Esophagus squamous epithelium (tissue), 5 donors: ENCODE measurements at regions not wholly inside any gene's neighbourhood (a gene's known extent, or its start where the extent isn't known, plus 50 kb on each side); places are given as distances from the start of the nearest gene placed in this dataset.

Source experiments
- DNase-seq: peaks from one replicate; lab custom pipeline; 2025; lab: John Stamatoyannopoulos, UW
- H3K27ac ChIP-seq, 4 donors: fragments of 200-600 bp; sonication (generic); one replicate each; pipeline ENCODE4 v1.5.1; 2016 to 2019; ENCODE audit warnings: mild to moderate bottlenecking in 1 of 4
- H3K27me3 ChIP-seq, 4 donors: fragments of 200-600 bp; sonication (generic); 1 replicate in 3 of 4; 2 replicates in 1 of 4; pipeline versions ENCODE4 v1.5.1 to v1.6.0; 2017 to 2021; ENCODE audit warnings: antibody characterized with exemption in 1 of 4
- H3K36me3 ChIP-seq, 3 donors: fragments of 200-600 bp; sonication (generic); one replicate each; pipeline ENCODE4 v1.5.1; 2016 to 2019
- H3K4me1 ChIP-seq, 3 donors: fragments of 200-600 bp; sonication (generic); one replicate each; pipeline ENCODE4 v1.5.1; 2017 to 2019
- H3K4me3 ChIP-seq, 4 donors: fragments of 200-600 bp; sonication (generic); 1 replicate in 3 of 4; 2 replicates in 1 of 4; pipeline ENCODE4 v1.5.1; 2016 to 2019; ENCODE audit warnings: mild to moderate bottlenecking in 2 of 4, moderate library complexity in 1 of 4
- H3K9me3 ChIP-seq, 3 donors: fragments of 200-600 bp; sonication (generic); one replicate each; pipeline ENCODE4 v1.5.1; 2016 to 2019
- POLR2A ChIP-seq, 4 donors: fragments of 450-650 bp; IDR thresholded peaks; one replicate each; pipeline ENCODE4 v1.6.1; 2017; ENCODE audit warnings: antibody characterized with exemption in 4 of 4, mild to moderate bottlenecking in 4 of 4, moderate library complexity in 3 of 4
- WGBS, 2 donors: methylation state at CpG; one replicate each; pipeline ENCODE4 v1.1.5; 2018; 5-methylcytosine and 5-hydroxymethylcytosine counted together
- intact Hi-C: fragments of 100-400 bp; cut with DNase I; formaldehyde crosslinking; loops from one replicate; pipeline ENCODE4 v1.15.0; 2022
- TF ChIP-seq, protein P1 (sequence below), 6 experiments: fragments of 450-650 bp in 4 of 6; fragments of 200-600 bp in 2 of 6; sonication (generic) in 2 of 6; IDR thresholded peaks; one replicate each; pipeline ENCODE4 v1.5.1; 2016 to 2019; ENCODE audit warnings: antibody characterized with exemption in 6 of 6, mild to moderate bottlenecking in 4 of 6, moderate library complexity in 4 of 6
- donor health status: DM: yes; HTN: yes; CAD: no.

- WGBS, 2 donors = 65 to 70% methylated on average over 2 to 4 of the region's 6 CpGs
- TF ChIP-seq, protein P1, sequence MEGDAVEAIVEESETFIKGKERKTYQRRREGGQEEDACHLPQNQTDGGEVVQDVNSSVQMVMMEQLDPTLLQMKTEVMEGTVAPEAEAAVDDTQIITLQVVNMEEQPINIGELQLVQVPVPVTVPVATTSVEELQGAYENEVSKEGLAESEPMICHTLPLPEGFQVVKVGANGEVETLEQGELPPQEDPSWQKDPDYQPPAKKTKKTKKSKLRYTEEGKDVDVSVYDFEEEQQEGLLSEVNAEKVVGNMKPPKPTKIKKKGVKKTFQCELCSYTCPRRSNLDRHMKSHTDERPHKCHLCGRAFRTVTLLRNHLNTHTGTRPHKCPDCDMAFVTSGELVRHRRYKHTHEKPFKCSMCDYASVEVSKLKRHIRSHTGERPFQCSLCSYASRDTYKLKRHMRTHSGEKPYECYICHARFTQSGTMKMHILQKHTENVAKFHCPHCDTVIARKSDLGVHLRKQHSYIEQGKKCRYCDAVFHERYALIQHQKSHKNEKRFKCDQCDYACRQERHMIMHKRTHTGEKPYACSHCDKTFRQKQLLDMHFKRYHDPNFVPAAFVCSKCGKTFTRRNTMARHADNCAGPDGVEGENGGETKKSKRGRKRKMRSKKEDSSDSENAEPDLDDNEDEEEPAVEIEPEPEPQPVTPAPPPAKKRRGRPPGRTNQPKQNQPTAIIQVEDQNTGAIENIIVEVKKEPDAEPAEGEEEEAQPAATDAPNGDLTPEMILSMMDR (IDR thresholded peaks at IDR 0.05) = no peak
- TF ChIP-seq POLR2A (IDR thresholded peaks at IDR 0.05) = no peak
- Histone ChIP-seq H3K4me1 (peaks cover 0 to 61% (median 8%) of the 10 kb centered on the region in 3 donors), H3K27ac (peak overlapping the region in 2 of 4 donors; percentile 56 to 71), H3K9me3 (no peaks in the 10 kb centered on the region), H3K27me3 (no peaks in the 10 kb centered on the region), H3K4me3 (no peak overlapping the region), H3K36me3 (no peaks in the 10 kb centered on the region)
- no peak for DNase-seq
- intact Hi-C loops = no loop called here
Observed at GRCh38 chr11:129701706-129702105, 113.9 kb upstream of the TMEM45B start.

- H3K27me3 ChIP-seq = no peaks in the 10 kb centered on the region
- H3K4me1 ChIP-seq = peaks cover 0 to 60% (median 8%) of the 10 kb centered on the region in 3 donors
- H3K4me3 ChIP-seq = no peak overlapping the region
- no peaks in the 10 kb centered on the region for H3K9me3 ChIP-seq
- no peaks in the 10 kb centered on the region for H3K36me3 ChIP-seq
- WGBS, 2 donors = 77 to 80% methylated on average over 14 of the region's 14 CpGs
- peak overlapping the region in 3 of 4 donors; percentile 41 to 71 (median 56) for H3K27ac ChIP-seq
- intact Hi-C loops = no loop called here
- no peak for DNase-seq
- TF ChIP-seq POLR2A (IDR thresholded peaks at IDR 0.05) = no peak
- TF ChIP-seq, protein P1 (IDR thresholded peaks at IDR 0.05) = no peak
Observed at GRCh38 chr11:129702410-129703398, 112.9 kb upstream of the TMEM45B start.

GRCh38 chr11:129703846-129704245 is 111.8 kb upstream of the TMEM45B start:
- Histone ChIP-seq H3K4me1 (peaks cover 0 to 51% (median 8%) of the 10 kb centered on the region in 3 donors), H3K4me3 (no peak overlapping the region), H3K36me3 (no peaks in the 10 kb centered on the region), H3K27ac (peak overlapping the region in 2 of 4 donors; percentile 49 to 71), H3K27me3 (no peaks in the 10 kb centered on the region), H3K9me3 (no peaks in the 10 kb centered on the region)
- 40 to 49% methylated on average over 6 of the region's 6 CpGs for WGBS, 2 donors
- intact Hi-C loops = no loop called here
- TF ChIP-seq, protein P1 (IDR thresholded peaks at IDR 0.05) = no peak
- no peak for TF ChIP-seq POLR2A (IDR thresholded peaks at IDR 0.05)
- no peak for DNase-seq

DNA sequence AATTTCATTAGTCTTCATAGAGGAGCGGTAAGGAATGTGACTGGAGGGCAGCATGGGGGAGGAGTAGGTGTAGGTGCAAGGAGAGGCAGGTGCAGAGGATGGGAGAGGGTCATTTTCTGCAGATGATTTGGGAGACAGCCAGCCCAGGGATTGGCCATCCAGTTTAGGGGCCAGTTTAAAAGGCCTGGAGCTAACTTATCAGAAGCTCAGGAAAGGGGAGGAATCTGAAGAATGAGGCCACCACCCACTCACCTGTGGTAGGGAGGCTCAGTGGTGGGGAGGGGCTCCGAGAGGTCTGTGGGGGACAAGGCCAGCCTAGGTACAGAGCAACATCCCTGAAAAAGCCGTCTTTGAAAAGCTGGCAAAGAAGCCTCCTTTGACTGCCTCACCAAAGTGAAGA is 110.8 kb upstream of the TMEM45B start:
- intact Hi-C loops = no loop called here
- H3K9me3 ChIP-seq = no peaks in the 10 kb centered on the region
- H3K36me3 ChIP-seq = no peaks in the 10 kb centered on the region
- H3K27me3 ChIP-seq = no peaks in the 10 kb centered on the region
- TF ChIP-seq, protein P1 (IDR thresholded peaks at IDR 0.05) = no peak
- TF ChIP-seq POLR2A (IDR thresholded peaks at IDR 0.05) = no peak
- no peak for DNase-seq
- peaks cover 0 to 42% (median 8%) of the 10 kb centered on the region in 3 donors for H3K4me1 ChIP-seq
- H3K27ac ChIP-seq = no peak overlapping the region
- H3K4me3 ChIP-seq = no peak overlapping the region
- WGBS, 2 donors = 24 to 43% methylated on average over 3 of the region's 3 CpGs

GRCh38 chr11:129705341-129705740 is 110.3 kb upstream of the TMEM45B start:
- Histone ChIP-seq H3K27ac (no peak overlapping the region), H3K4me3 (no peak overlapping the region), H3K36me3 (no peaks in the 10 kb centered on the region), H3K9me3 (no peaks in the 10 kb centered on the region), H3K27me3 (no peaks in the 10 kb centered on the region), H3K4me1 (peaks cover 0 to 41% (median 8%) of the 10 kb centered on the region in 3 donors)
- WGBS, 2 donors = 32 to 55% methylated on average over 5 to 8 of the region's 8 CpGs
- DNase-seq = no peak
- intact Hi-C loops = no loop called here
- TF ChIP-seq, protein P1 (IDR thresholded peaks at IDR 0.05) = no peak
- no peak for TF ChIP-seq POLR2A (IDR thresholded peaks at IDR 0.05)
